Keratinocyte (primary cell): ENCODE measurements at regions not wholly inside any gene's neighbourhood (a gene's known extent, or its start where the extent isn't known, plus 50 kb on each side); places are given as distances from the start of the nearest gene placed in this dataset.

Experiments
- DNase-seq: peaks from one replicate; pipeline ENCODE4 v3.0.0-alpha.2; 2011; ENCODE audit warnings: low read depth, missing footprints, low spot score
- FAIRE-seq: peaks from 2 replicates; lab custom pipeline; 2011; peaks lifted over from hg19 to GRCh38; lab: Jason Lieb, UNC
- H2AFZ ChIP-seq: 2 replicates; pipeline ENCODE4 v1.6.0; 2012; ENCODE audit warnings: low read length, control low read depth, inconsistent platforms; ENCODE audit not compliant: control insufficient read depth
- H3K27ac ChIP-seq: 2 replicates; pipeline ENCODE4 v1.5.1; 2011; ENCODE audit warnings: low read length; ENCODE audit not compliant: control insufficient read depth, insufficient read depth
- H3K27me3 ChIP-seq: 3 replicates; pipeline ENCODE4 v1.6.0; 2011; ENCODE audit warnings: low read length; ENCODE audit not compliant: control insufficient read depth, insufficient read depth; ENCODE audit errors: extremely low read depth
- H3K36me3 ChIP-seq, 2 experiments: 2 replicates in 1 of 2; 3 replicates in 1 of 2; pipeline ENCODE4 v1.5.1; 2011; ENCODE audit warnings: low read length in 2 of 2, mild to moderate bottlenecking in 1 of 2; ENCODE audit not compliant: control insufficient read depth in 2 of 2, insufficient read depth in 2 of 2; ENCODE audit errors: extremely low read depth in 1 of 2
- H3K4me1 ChIP-seq: 3 replicates; pipeline ENCODE4 v1.5.1; 2011; ENCODE audit warnings: low read length; ENCODE audit not compliant: control insufficient read depth, insufficient read depth; ENCODE audit errors: extremely low read depth
- H3K4me2 ChIP-seq: 3 replicates; pipeline ENCODE4 v1.6.0; 2011; ENCODE audit warnings: low read depth, low read length; ENCODE audit not compliant: control insufficient read depth, insufficient read depth; ENCODE audit errors: extremely low read depth
- H3K4me3 ChIP-seq, 3 experiments: fragments of 200-600 bp in 1 of 3; sonication (generic) in 1 of 3; 2 replicates in 2 of 3; 3 replicates in 1 of 3; pipeline ENCODE4 v1.5.1; 2011 to 2016; ENCODE audit warnings: low read length in 3 of 3, mild to moderate bottlenecking in 3 of 3, control low read depth in 2 of 3, inconsistent platforms in 1 of 3, low read depth in 1 of 3, mixed read lengths in 1 of 3, mixed run types in 1 of 3, moderate library complexity in 1 of 3; ENCODE audit not compliant: control insufficient read depth in 2 of 3, insufficient read depth in 2 of 3; ENCODE audit errors: extremely low read depth in 1 of 3
- H3K79me2 ChIP-seq: 2 replicates; pipeline ENCODE4 v1.6.0; 2012; ENCODE audit warnings: low read length; ENCODE audit not compliant: control insufficient read depth, insufficient read depth
- H3K9ac ChIP-seq: 3 replicates; pipeline ENCODE4 v1.6.0; 2011; ENCODE audit warnings: low read length; ENCODE audit not compliant: control insufficient read depth, insufficient read depth; ENCODE audit errors: extremely low read depth
- H3K9me1 ChIP-seq: 3 replicates; pipeline ENCODE4 v1.6.0; 2011; ENCODE audit warnings: low read length; ENCODE audit not compliant: control insufficient read depth, insufficient read depth; ENCODE audit errors: extremely low read depth
- H3K9me3 ChIP-seq: 2 replicates; pipeline ENCODE4 v1.5.1; 2012; ENCODE audit warnings: low read depth, low read length; ENCODE audit not compliant: control insufficient read depth
- H4K20me1 ChIP-seq: 3 replicates; pipeline ENCODE4 v1.6.0; 2011; ENCODE audit warnings: low read length; ENCODE audit not compliant: control insufficient read depth, insufficient read depth; ENCODE audit errors: extremely low read depth
- CTCF ChIP-seq, 3 experiments: IDR thresholded peaks in 1 of 3; conservative IDR thresholded peaks in 1 of 3; optimal IDR thresholded peaks in 1 of 3; 2 replicates in 2 of 3; 3 replicates in 1 of 3; pipeline versions ENCODE3 to v1.5.1; 2011; ENCODE audit warnings: low read length in 3 of 3, mild to moderate bottlenecking in 3 of 3, moderate library complexity in 2 of 3, control low read depth in 1 of 3, inconsistent platforms in 1 of 3; ENCODE audit not compliant: insufficient read depth in 2 of 3; ENCODE audit errors: extremely low read depth in 1 of 3
- EZH2 ChIP-seq: IDR thresholded peaks from one replicate; pipeline ENCODE4 v1.6.1; 2012; ENCODE audit warnings: inconsistent platforms, mild to moderate bottlenecking, low read length, moderate library complexity
- dilution Hi-C: fragments of 300-500 bp; cut with MboI; formaldehyde crosslinking; loops from one replicate; pipeline ENCODE4 v1.7.0; 2020; ENCODE audit warnings: low sequenced_read_pairs; ENCODE audit not compliant: extremely low pct_ligation_motif_present

- no peaks in the 10 kb centered on the region for H4K20me1 ChIP-seq
- H3K4me1 ChIP-seq, result no peaks in the 10 kb centered on the region
- no peak overlapping the region for H3K4me3 ChIP-seq
- TF ChIP-seq CTCF (optimal IDR thresholded peaks at IDR 0.05 in 1 of 3, IDR thresholded peaks at IDR 0.05 in 1 of 3, conservative IDR thresholded peaks at IDR 0.05 in 1 of 3; ENCODE audit: extremely low read depth in 1 of 3, insufficient read depth in 2 of 3, low read length in 3 of 3), result peak; percentile 18 to 43 (median 40)
- no peak for TF ChIP-seq EZH2
- H2AFZ ChIP-seq, result no peak overlapping the region
- no peak overlapping the region for H3K27ac ChIP-seq
- dilution Hi-C loops, result no loop called here
- H3K9me1 ChIP-seq, result no peaks in the 10 kb centered on the region
- FAIRE-seq (no peak), DNase-seq (no peak)
- H3K27me3 ChIP-seq, result no peaks in the 10 kb centered on the region
- no peaks in the 10 kb centered on the region for H3K36me3 ChIP-seq
- no peak overlapping the region for H3K4me2 ChIP-seq
- H3K79me2 ChIP-seq, result no peaks in the 10 kb centered on the region
- no peaks in the 10 kb centered on the region for H3K9me3 ChIP-seq
- no peak overlapping the region for H3K9ac ChIP-seq
These were observed 60.3 kb upstream of the CSF3R start for GRCh38 chr1:36542962-36543515.

- dilution Hi-C loops, result no loop called here
- H3K27me3 ChIP-seq, result no peaks in the 10 kb centered on the region
- FAIRE-seq, result no peak
These were observed 59.6 kb upstream of the CSF3R start for GRCh38 chr1:36542024-36542961.

More at GRCh38 chr1:36542024-36542961, 59.6 kb upstream of the CSF3R start:
- no peak overlapping the region for H3K9ac ChIP-seq
- H3K9me3 ChIP-seq, result no peaks in the 10 kb centered on the region
- no peaks in the 10 kb centered on the region for H4K20me1 ChIP-seq
- H2AFZ ChIP-seq, result no peak overlapping the region
- H3K4me3 ChIP-seq, result no peak overlapping the region
- TF ChIP-seq EZH2 (no peak), CTCF (optimal IDR thresholded peaks at IDR 0.05 in 1 of 3, IDR thresholded peaks at IDR 0.05 in 1 of 3, conservative IDR thresholded peaks at IDR 0.05 in 1 of 3; ENCODE audit: extremely low read depth in 1 of 3, insufficient read depth in 2 of 3, low read length in 3 of 3) (no peak)
- no peak overlapping the region for H3K27ac ChIP-seq
- DNase-seq, result no peak
- no peaks in the 10 kb centered on the region for H3K4me1 ChIP-seq
- no peak overlapping the region for H3K4me2 ChIP-seq
- no peaks in the 10 kb centered on the region for H3K79me2 ChIP-seq
- H3K9me1 ChIP-seq, result no peaks in the 10 kb centered on the region
- no peaks in the 10 kb centered on the region for H3K36me3 ChIP-seq
